ENCODE measurements at regions not wholly inside any gene's neighbourhood (a gene's known extent, or its start where the extent isn't known, plus 50 kb on each side); places are given as distances from the start of the nearest gene placed in this dataset.

DNA sequence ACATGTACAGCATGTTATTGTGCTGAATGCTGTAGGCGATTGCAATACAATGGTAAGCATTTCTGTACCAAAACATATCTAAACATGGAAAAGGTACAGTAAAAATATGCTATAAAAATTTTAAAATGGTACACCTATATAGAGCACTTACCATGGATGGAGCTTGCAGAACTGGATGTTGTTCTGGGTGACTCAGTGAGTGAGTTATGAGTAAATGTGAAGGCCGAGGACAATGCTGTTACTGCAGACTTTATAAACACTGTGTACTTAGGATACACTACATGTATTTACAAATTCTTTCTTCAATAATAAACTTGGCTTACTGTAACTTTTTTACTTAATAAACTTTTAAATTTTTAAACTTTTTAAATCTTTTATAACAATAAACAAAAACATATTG, 473.4 kb upstream of the UBE2E3 start:
- DNase-seq: no peak

DNA sequence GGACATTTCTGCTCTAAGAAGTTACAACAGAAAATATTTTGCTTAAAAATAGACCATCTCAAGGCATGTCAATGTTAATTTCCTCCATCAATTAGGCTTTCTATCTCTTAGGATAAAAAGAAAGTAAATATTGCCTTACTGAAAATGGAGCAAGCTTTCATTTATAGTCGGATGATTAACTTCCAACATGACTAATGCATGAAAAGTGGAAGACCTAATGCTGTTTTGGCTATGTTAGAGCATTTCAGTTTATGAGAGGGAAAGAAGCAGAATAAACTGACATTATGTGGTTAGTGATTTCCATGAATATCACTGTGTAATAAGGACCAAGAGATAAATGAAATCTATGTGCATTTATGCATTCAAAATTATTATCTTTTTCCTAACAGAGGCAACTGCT, 475.2 kb upstream of the UBE2E3 start:
- Histone ChIP-seq H3K36me3 (ENCODE audit: low read depth) (no peaks in the 10 kb centered on the region), H2AFZ (no peak overlapping the region), H3K27me3 (ENCODE audit: insufficient read depth, low read depth) (no peaks in the 10 kb centered on the region), H3K9me2 (ENCODE audit: insufficient read depth) (peaks cover 6% of the 10 kb centered on the region; the same call in 1 of the 2 replicates), H4K20me1 (ENCODE audit: insufficient read depth) (no peaks in the 10 kb centered on the region), H3K9me3 (ENCODE audit: insufficient read depth, low read depth) (no peaks in the 10 kb centered on the region), H3K4me1 (replicated peaks; ENCODE audit: insufficient read depth) (no peaks in the 10 kb centered on the region; the same call in 1 of the 2 replicates), H3K4me2 (no peak overlapping the region), H3F3A (ENCODE audit: insufficient read depth, low read depth) (no peaks in the 10 kb centered on the region), H3K4me3 (no peak overlapping the region), H3K27ac (no peak overlapping the region), H3K79me2 (ENCODE audit: low read depth) (no peaks in the 10 kb centered on the region)
- TF ChIP-seq, protein P1, sequence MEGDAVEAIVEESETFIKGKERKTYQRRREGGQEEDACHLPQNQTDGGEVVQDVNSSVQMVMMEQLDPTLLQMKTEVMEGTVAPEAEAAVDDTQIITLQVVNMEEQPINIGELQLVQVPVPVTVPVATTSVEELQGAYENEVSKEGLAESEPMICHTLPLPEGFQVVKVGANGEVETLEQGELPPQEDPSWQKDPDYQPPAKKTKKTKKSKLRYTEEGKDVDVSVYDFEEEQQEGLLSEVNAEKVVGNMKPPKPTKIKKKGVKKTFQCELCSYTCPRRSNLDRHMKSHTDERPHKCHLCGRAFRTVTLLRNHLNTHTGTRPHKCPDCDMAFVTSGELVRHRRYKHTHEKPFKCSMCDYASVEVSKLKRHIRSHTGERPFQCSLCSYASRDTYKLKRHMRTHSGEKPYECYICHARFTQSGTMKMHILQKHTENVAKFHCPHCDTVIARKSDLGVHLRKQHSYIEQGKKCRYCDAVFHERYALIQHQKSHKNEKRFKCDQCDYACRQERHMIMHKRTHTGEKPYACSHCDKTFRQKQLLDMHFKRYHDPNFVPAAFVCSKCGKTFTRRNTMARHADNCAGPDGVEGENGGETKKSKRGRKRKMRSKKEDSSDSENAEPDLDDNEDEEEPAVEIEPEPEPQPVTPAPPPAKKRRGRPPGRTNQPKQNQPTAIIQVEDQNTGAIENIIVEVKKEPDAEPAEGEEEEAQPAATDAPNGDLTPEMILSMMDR (conservative IDR thresholded peaks at IDR 0.05): no peak
- TF ChIP-seq EZH2 (IDR thresholded peaks at IDR 0.05; ENCODE audit: low read depth): no peak
- intact Hi-C loops (cut with micrococcal nuclease; ENCODE audit: unreplicated experiment): no loop called here
- ChIA-PET POLR2A (ENCODE audit: unreplicated experiment) (interaction anchor here (0.7 kb wide), 1 partner anchor 476 kb away, joined by 6 read pairs; no protein-coding TSS in a partner anchor), CTCF (no interaction called here)
- no peak for DNase-seq
- BruUV-seq (replicated peaks): no TSS peak

More for the DNA sequence above, 473.4 kb upstream of the UBE2E3 start:
- H3K79me2 ChIP-seq (ENCODE audit: low read depth): no peaks in the 10 kb centered on the region
- no TSS peak for BruUV-seq (replicated peaks)
- peaks cover 3% of the 10 kb centered on the region; the same call in 1 of the 2 replicates for H3K9me2 ChIP-seq (ENCODE audit: insufficient read depth)
- no peaks in the 10 kb centered on the region for H4K20me1 ChIP-seq (ENCODE audit: insufficient read depth)
- H3F3A ChIP-seq (ENCODE audit: insufficient read depth, low read depth): no peaks in the 10 kb centered on the region
- H3K36me3 ChIP-seq (ENCODE audit: low read depth): no peaks in the 10 kb centered on the region
- H3K4me2 ChIP-seq: no peak overlapping the region
- no peaks in the 10 kb centered on the region for H3K27me3 ChIP-seq (ENCODE audit: insufficient read depth, low read depth)
- intact Hi-C loops (cut with micrococcal nuclease; ENCODE audit: unreplicated experiment): no loop called here
- no peak overlapping the region for H3K27ac ChIP-seq
- no peaks in the 10 kb centered on the region for H3K9me3 ChIP-seq (ENCODE audit: insufficient read depth, low read depth)
- ChIA-PET CTCF (no interaction called here), POLR2A (ENCODE audit: unreplicated experiment) (interaction anchor here (0.6 kb wide), 1 partner anchor 84 kb away, joined by 7 read pairs; no protein-coding TSS in a partner anchor)
- TF ChIP-seq EZH2 (IDR thresholded peaks at IDR 0.05; ENCODE audit: low read depth): no peak
- TF ChIP-seq, protein P1 (conservative IDR thresholded peaks at IDR 0.05): no peak
- no peaks in the 10 kb centered on the region; the same call in 1 of the 2 replicates for H3K4me1 ChIP-seq (replicated peaks; ENCODE audit: insufficient read depth)
- no peak overlapping the region for H2AFZ ChIP-seq
- H3K4me3 ChIP-seq: no peak overlapping the region

DNA sequence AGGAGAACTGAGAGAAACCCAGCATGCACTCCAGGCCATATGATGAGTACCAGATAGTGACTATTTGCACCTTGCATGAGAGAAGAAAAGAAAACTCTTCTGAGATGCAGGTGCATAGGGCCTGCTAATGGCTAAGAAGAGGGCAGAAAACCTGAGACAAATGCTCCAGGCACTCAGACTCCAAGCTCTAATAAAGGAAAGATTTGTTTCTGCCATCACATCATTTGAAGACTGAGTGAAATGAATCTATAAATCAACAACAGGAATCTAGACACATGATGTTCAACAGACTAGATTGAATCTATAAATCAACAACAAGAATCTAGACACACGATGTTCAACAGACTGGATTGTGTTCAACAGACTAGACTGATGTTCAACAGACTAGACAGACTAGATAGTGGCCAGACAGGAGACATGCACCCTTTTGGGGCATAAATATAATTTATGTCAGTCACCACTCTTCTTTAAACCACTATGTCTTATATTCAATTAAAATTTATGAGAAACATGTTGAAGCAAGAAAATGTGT, 482.7 kb upstream of the UBE2E3 start:
- Histone ChIP-seq H3F3A (ENCODE audit: insufficient read depth, low read depth) (no peaks in the 10 kb centered on the region), H3K79me2 (ENCODE audit: low read depth) (no peaks in the 10 kb centered on the region), H4K20me1 (ENCODE audit: insufficient read depth) (no peaks in the 10 kb centered on the region), H2AFZ (no peak overlapping the region), H3K4me3 (no peak overlapping the region), H3K9me2 (ENCODE audit: insufficient read depth) (peaks cover 3% of the 10 kb centered on the region; the same call in 1 of the 2 replicates), H3K4me2 (no peak overlapping the region), H3K4me1 (replicated peaks; ENCODE audit: insufficient read depth) (no peaks in the 10 kb centered on the region), H3K36me3 (ENCODE audit: low read depth) (no peaks in the 10 kb centered on the region), H3K27ac (no peak overlapping the region), H3K9me3 (ENCODE audit: insufficient read depth, low read depth) (peaks cover 7% of the 10 kb centered on the region; the same call in 1 of the 2 replicates), H3K27me3 (ENCODE audit: insufficient read depth, low read depth) (no peaks in the 10 kb centered on the region)
- ChIA-PET POLR2A (ENCODE audit: unreplicated experiment) (no interaction called here), CTCF (no interaction called here)
- intact Hi-C loops (cut with micrococcal nuclease; ENCODE audit: unreplicated experiment): no loop called here
- no peak for TF ChIP-seq EZH2 (IDR thresholded peaks at IDR 0.05; ENCODE audit: low read depth)
- TF ChIP-seq, protein P1 (conservative IDR thresholded peaks at IDR 0.05): no peak
- DNase-seq: no peak
- BruUV-seq (replicated peaks): no TSS peak
